ENCODE measurements at regions not wholly inside any gene's neighbourhood (a gene's known extent, or its start where the extent isn't known, plus 50 kb on each side); places are given as distances from the start of the nearest gene placed in this dataset.

- TF ChIP-seq EZH2 (optimal IDR thresholded peaks at IDR 0.05; ENCODE audit: low read depth, low read length) (no peak), EZH2phosphoT487 (IDR thresholded peaks at IDR 0.05; ENCODE audit: low read length) (no peak)
These were observed 585.5 kb upstream of the ITGA1 start for GRCh38 chr5:52202256-52202655.

Measured in MM.1S (cell line).